HepG2 (cell line): ENCODE measurements at regions not wholly inside any gene's neighbourhood (a gene's known extent, or its start where the extent isn't known, plus 50 kb on each side); places are given as distances from the start of the nearest gene placed in this dataset.

ENCODE experiments used
- ARNT ChIP-seq: fragments of 450-650 bp; IDR thresholded peaks from 2 replicates; pipeline ENCODE4 v1.6.1; 2017
- ELF4 ChIP-seq: sonication (generic); formaldehyde crosslinking; IDR thresholded peaks from 2 replicates; pipeline ENCODE4 v1.5.0; 2020; ENCODE audit warnings: missing genetic modification reagents, mild to moderate bottlenecking, moderate library complexity, borderline replicate concordance
- HMG20A ChIP-seq: IDR thresholded peaks from 2 replicates; pipeline ENCODE4 v1.6.1; 2016; ENCODE audit warnings: borderline replicate concordance
- POLR2AphosphoS5 ChIP-seq: IDR thresholded peaks from 2 replicates; pipeline ENCODE4 v1.6.1; 2012; ENCODE audit warnings: low read depth, low read length
- TCF7 ChIP-seq: sonication (generic); IDR thresholded peaks from 2 replicates; pipeline ENCODE4 v1.6.1; 2016; ENCODE audit warnings: antibody characterized with exemption, low read depth
- TF ChIP-seq, protein P1 (sequence below): sonication (generic); formaldehyde crosslinking; IDR thresholded peaks from 2 replicates; pipeline ENCODE4 v1.5.0; 2020; ENCODE audit warnings: mild to moderate bottlenecking, missing genetic modification reagents, moderate library complexity
- TF ChIP-seq, protein P2 (sequence below): sonication (generic); formaldehyde crosslinking; IDR thresholded peaks from 2 replicates; pipeline ENCODE4 v1.9.0; 2021; ENCODE audit warnings: missing genetic modification reagents, mild to moderate bottlenecking, borderline replicate concordance

DNA sequence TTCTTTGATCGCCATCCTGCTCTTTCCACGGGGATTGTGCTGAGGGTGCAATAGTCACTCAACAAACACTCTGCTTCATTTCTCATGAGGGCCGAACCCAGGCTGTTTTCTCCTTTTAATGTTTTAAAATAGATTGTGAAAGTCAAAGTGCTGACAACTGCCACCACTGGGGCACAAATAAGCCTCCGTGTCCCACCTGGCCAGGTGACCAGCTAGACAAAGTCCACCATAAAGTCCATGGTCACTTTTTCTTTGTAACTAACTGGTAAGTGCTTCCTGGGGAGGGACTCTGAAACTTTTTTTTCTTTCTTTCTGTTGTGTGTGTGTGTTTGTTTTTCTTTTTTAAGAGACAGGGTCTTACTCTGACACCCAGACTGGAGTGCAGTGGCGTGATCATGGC lies 219.8 kb downstream of the LY86 start:
- TF ChIP-seq ARNT (no peak), TCF7 (no peak), ELF4 (CRISPR knock-in tag) (no peak), HMG20A (CRISPR knock-in tag) (no peak), POLR2AphosphoS5 (no peak)
- TF ChIP-seq, protein P1, sequence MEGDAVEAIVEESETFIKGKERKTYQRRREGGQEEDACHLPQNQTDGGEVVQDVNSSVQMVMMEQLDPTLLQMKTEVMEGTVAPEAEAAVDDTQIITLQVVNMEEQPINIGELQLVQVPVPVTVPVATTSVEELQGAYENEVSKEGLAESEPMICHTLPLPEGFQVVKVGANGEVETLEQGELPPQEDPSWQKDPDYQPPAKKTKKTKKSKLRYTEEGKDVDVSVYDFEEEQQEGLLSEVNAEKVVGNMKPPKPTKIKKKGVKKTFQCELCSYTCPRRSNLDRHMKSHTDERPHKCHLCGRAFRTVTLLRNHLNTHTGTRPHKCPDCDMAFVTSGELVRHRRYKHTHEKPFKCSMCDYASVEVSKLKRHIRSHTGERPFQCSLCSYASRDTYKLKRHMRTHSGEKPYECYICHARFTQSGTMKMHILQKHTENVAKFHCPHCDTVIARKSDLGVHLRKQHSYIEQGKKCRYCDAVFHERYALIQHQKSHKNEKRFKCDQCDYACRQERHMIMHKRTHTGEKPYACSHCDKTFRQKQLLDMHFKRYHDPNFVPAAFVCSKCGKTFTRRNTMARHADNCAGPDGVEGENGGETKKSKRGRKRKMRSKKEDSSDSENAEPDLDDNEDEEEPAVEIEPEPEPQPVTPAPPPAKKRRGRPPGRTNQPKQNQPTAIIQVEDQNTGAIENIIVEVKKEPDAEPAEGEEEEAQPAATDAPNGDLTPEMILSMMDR (CRISPR knock-in tag): no peak
- TF ChIP-seq, protein P2, sequence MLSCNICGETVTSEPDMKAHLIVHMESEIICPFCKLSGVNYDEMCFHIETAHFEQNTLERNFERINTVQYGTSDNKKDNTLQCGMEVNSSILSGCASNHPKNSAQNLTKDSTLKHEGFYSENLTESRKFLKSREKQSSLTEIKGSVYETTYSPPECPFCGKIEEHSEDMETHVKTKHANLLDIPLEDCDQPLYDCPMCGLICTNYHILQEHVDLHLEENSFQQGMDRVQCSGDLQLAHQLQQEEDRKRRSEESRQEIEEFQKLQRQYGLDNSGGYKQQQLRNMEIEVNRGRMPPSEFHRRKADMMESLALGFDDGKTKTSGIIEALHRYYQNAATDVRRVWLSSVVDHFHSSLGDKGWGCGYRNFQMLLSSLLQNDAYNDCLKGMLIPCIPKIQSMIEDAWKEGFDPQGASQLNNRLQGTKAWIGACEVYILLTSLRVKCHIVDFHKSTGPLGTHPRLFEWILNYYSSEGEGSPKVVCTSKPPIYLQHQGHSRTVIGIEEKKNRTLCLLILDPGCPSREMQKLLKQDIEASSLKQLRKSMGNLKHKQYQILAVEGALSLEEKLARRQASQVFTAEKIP (CRISPR knock-in tag): no peak
